ENCODE measurements at regions not wholly inside any gene's neighbourhood (a gene's known extent, or its start where the extent isn't known, plus 50 kb on each side); places are given as distances from the start of the nearest gene placed in this dataset.

DNA sequence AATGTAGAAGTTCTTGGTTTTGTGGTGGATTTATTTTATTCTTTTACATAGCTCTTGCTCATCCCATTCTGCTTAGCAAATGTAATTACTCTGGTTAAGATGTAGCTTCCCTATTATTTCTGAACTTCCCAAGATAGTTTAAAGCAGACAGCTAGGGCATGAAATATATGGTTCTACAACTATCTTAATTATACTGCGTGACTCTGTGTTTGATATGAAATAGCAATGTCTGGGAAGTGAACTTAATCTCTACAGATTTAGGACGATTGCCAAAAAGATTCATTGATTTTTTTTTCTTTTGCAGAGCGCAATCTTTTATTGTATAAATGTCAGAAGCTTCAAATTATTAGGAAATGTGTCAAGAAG, 529.3 kb upstream of the ZNF608 start:
- TF ChIP-seq POLR2A (IDR thresholded peaks at IDR 0.05; ENCODE audit: low read length) (no peak), GATA1 (IDR thresholded peaks at IDR 0.05; ENCODE audit: low read depth, low read length) (no peak)

Data from erythroblast (primary cell).